ENCODE measurements at regions not wholly inside any gene's neighbourhood (a gene's known extent, or its start where the extent isn't known, plus 50 kb on each side); places are given as distances from the start of the nearest gene placed in this dataset.

- TF ChIP-seq CTCF (IDR thresholded peaks at IDR 0.05; ENCODE audit: insufficient read depth, low read length): no peak
- TF ChIP-seq POLR2AphosphoS5 (IDR thresholded peaks at IDR 0.05; ENCODE audit: low read depth): no peak
- TF ChIP-seq REST (IDR thresholded peaks at IDR 0.05; ENCODE audit: insufficient replicate concordance, low read depth): no peak
- no peak for TF ChIP-seq SPI1 (IDR thresholded peaks at IDR 0.05; ENCODE audit: borderline replicate concordance, low read depth)
These were observed 813.8 kb downstream of the UQCRFS1 start for GRCh38 chr19:28399187-28399586.
